Liver (tissue), 8 donors: ENCODE measurements at regions not wholly inside any gene's neighbourhood (a gene's known extent, or its start where the extent isn't known, plus 50 kb on each side); places are given as distances from the start of the nearest gene placed in this dataset.

Experiments used
- DNase-seq: peaks from one replicate; pipeline ENCODE4 v3.0.0-alpha.2; 2017; ENCODE audit warnings: low spot score
- H3K27ac ChIP-seq, 2 donors: one replicate each; pipeline ENCODE4 v1.7.0; 2013; ENCODE audit warnings: inconsistent platforms in 2 of 2, low read length in 2 of 2, control low read depth in 1 of 2, low read depth in 1 of 2, mild to moderate bottlenecking in 1 of 2
- H3K27me3 ChIP-seq, 4 donors: one replicate each; pipeline versions ENCODE4 v1.6.1 to v1.7.0; 2013; ENCODE audit warnings: low read length in 3 of 4, inconsistent platforms in 1 of 4, mild to moderate bottlenecking in 1 of 4, moderate library complexity in 1 of 4; ENCODE audit not compliant: control insufficient read depth in 4 of 4, insufficient read depth in 4 of 4
- H3K36me3 ChIP-seq, 4 donors: one replicate each; pipeline versions ENCODE4 v1.6.1 to v1.7.0; 2013; ENCODE audit warnings: low read length in 3 of 4, mild to moderate bottlenecking in 3 of 4, low read depth in 1 of 4, moderate library complexity in 1 of 4; ENCODE audit not compliant: control insufficient read depth in 4 of 4, insufficient read depth in 3 of 4
- H3K4me1 ChIP-seq, 4 donors: one replicate each; pipeline versions ENCODE4 v1.6.1 to v1.7.0; 2013; ENCODE audit warnings: low read length in 3 of 4, mild to moderate bottlenecking in 3 of 4, moderate library complexity in 1 of 4; ENCODE audit not compliant: control insufficient read depth in 4 of 4, insufficient read depth in 4 of 4
- H3K4me3 ChIP-seq, 3 donors: one replicate each; pipeline versions ENCODE4 v1.6.1 to v1.7.0; 2013; ENCODE audit warnings: low read length in 3 of 3, control low read depth in 1 of 3, low read depth in 1 of 3, mild to moderate bottlenecking in 1 of 3
- H3K9ac ChIP-seq, 2 donors: one replicate each; pipeline ENCODE4 v1.7.0; 2013; ENCODE audit warnings: low read length in 2 of 2, mild to moderate bottlenecking in 2 of 2, moderate library complexity in 2 of 2, control low read depth in 1 of 2, low read depth in 1 of 2
- H3K9me3 ChIP-seq, 4 donors: one replicate each; pipeline versions ENCODE4 v1.6.1 to v1.7.0; 2013; ENCODE audit warnings: low read length in 3 of 4; ENCODE audit not compliant: control insufficient read depth in 4 of 4
- FOXA1 ChIP-seq: IDR thresholded peaks from 2 replicates; pipeline ENCODE4 v1.6.1; 2016; ENCODE audit warnings: antibody characterized with exemption
- FOXA2 ChIP-seq: IDR thresholded peaks from 2 replicates; pipeline ENCODE4 v1.6.1; 2016; ENCODE audit warnings: antibody characterized with exemption
- GABPA ChIP-seq, 2 donors: IDR thresholded peaks in 1 of 2; conservative IDR thresholded peaks in 1 of 2; 2 replicates each; pipeline ENCODE4 v1.6.1; 2016; ENCODE audit warnings: antibody characterized with exemption in 2 of 2, mild to moderate bottlenecking in 1 of 2, moderate library complexity in 1 of 2
- HNF4A ChIP-seq, 2 donors: conservative IDR thresholded peaks; 2 replicates each; pipeline ENCODE4 v1.6.1; 2016; ENCODE audit warnings: antibody characterized with exemption in 2 of 2, mild to moderate bottlenecking in 2 of 2
- HNF4G ChIP-seq: IDR thresholded peaks from 2 replicates; pipeline ENCODE4 v1.6.1; 2016; ENCODE audit warnings: antibody characterized with exemption
- JUND ChIP-seq, 2 donors: IDR thresholded peaks; 2 replicates each; pipeline ENCODE4 v1.6.1; 2016; ENCODE audit warnings: antibody characterized with exemption in 2 of 2
- NR2F2 ChIP-seq: IDR thresholded peaks from 2 replicates; pipeline ENCODE4 v1.6.1; 2016; ENCODE audit warnings: antibody characterized with exemption
- RAD21 ChIP-seq, 2 donors: IDR thresholded peaks; 2 replicates each; pipeline ENCODE4 v1.6.1; 2016; ENCODE audit warnings: antibody characterized with exemption in 2 of 2, mild to moderate bottlenecking in 2 of 2
- RXRA ChIP-seq, 2 donors: IDR thresholded peaks; 2 replicates each; pipeline ENCODE4 v1.6.1; 2017 to 2018; ENCODE audit warnings: antibody characterized with exemption in 2 of 2, mild to moderate bottlenecking in 1 of 2
- SP1 ChIP-seq: IDR thresholded peaks from 2 replicates; pipeline ENCODE4 v1.6.1; 2018; ENCODE audit warnings: antibody characterized with exemption, mild to moderate bottlenecking
- TAF1 ChIP-seq: conservative IDR thresholded peaks from 2 replicates; pipeline ENCODE4 v1.6.1; 2016; ENCODE audit warnings: antibody characterized with exemption, mild to moderate bottlenecking
- YY1 ChIP-seq: IDR thresholded peaks from 2 replicates; pipeline ENCODE4 v1.6.1; 2016; ENCODE audit warnings: antibody characterized with exemption, mild to moderate bottlenecking
- WGBS: extraction: QIAGEN DNeasy Blood & Tissue Kit; methylation state at CpG from one replicate; pipeline ENCODE4 v1.1.7; 2013; 5-methylcytosine and 5-hydroxymethylcytosine counted together
- TF ChIP-seq, protein P1 (sequence below): IDR thresholded peaks from 2 replicates; pipeline ENCODE4 v1.6.1; 2016; ENCODE audit warnings: antibody characterized with exemption
- TF ChIP-seq, protein P2 (sequence below): fragments of 150-350 bp; IDR thresholded peaks from 2 replicates; pipeline ENCODE4 v1.5.1; 2017; ENCODE audit warnings: improper control_type of control experiment, low read depth, low read length; ENCODE audit not compliant: missing input control
- TF ChIP-seq, protein P3 (sequence below): IDR thresholded peaks from 2 replicates; pipeline ENCODE4 v1.6.1; 2016; ENCODE audit warnings: antibody characterized with exemption
- TF ChIP-seq, protein P4 (sequence below): IDR thresholded peaks from 2 replicates; pipeline ENCODE4 v1.6.1; 2016; ENCODE audit warnings: antibody characterized with exemption
- TF ChIP-seq, protein P5 (sequence below): IDR thresholded peaks from 2 replicates; pipeline ENCODE4 v1.6.1; 2016; ENCODE audit warnings: antibody characterized with exemption, mild to moderate bottlenecking
- donor health status: healthy.
- donor health status: healthy.
- donor health status: healthy.
- donor health status: healthy.
- donor health status: healthy.

DNA sequence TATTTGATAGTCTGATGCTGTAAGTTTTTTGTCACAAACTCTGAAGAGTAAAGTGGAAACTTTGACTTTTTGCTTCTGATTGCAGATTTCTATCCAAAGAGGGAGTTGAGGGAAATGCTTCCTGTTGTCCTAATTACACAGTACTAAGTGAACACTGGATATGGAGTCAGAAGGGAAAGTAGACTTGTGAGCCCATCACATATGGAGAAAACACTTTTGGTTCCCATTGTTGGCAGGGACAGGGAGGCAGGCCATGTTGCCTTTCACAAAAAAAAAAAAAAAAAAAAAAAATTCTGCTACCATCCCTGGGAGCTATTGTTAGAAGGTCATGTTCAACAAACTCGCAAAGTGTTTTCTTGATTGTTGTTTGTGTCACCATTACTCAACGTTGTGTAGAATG lies 144.3 kb downstream of the RPIA start:
- H3K9ac ChIP-seq, result no peak overlapping the region
- no peak for TF ChIP-seq HNF4A (conservative IDR thresholded peaks at IDR 0.05)
- TF ChIP-seq, protein P1, sequence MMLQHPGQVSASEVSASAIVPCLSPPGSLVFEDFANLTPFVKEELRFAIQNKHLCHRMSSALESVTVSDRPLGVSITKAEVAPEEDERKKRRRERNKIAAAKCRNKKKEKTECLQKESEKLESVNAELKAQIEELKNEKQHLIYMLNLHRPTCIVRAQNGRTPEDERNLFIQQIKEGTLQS, result no peak
- TF ChIP-seq NR2F2, result no peak
- TF ChIP-seq, protein P2, sequence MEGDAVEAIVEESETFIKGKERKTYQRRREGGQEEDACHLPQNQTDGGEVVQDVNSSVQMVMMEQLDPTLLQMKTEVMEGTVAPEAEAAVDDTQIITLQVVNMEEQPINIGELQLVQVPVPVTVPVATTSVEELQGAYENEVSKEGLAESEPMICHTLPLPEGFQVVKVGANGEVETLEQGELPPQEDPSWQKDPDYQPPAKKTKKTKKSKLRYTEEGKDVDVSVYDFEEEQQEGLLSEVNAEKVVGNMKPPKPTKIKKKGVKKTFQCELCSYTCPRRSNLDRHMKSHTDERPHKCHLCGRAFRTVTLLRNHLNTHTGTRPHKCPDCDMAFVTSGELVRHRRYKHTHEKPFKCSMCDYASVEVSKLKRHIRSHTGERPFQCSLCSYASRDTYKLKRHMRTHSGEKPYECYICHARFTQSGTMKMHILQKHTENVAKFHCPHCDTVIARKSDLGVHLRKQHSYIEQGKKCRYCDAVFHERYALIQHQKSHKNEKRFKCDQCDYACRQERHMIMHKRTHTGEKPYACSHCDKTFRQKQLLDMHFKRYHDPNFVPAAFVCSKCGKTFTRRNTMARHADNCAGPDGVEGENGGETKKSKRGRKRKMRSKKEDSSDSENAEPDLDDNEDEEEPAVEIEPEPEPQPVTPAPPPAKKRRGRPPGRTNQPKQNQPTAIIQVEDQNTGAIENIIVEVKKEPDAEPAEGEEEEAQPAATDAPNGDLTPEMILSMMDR, result no peak
- TF ChIP-seq FOXA1, result no peak
- no peak for TF ChIP-seq SP1
- no peak for TF ChIP-seq JUND (IDR thresholded peaks at IDR 0.05)
- no peak for TF ChIP-seq RAD21 (IDR thresholded peaks at IDR 0.05)
- TF ChIP-seq GABPA (IDR thresholded peaks at IDR 0.05 in 1 of 2, conservative IDR thresholded peaks at IDR 0.05 in 1 of 2), result no peak
- no peak for TF ChIP-seq FOXA2
- TF ChIP-seq TAF1, result no peak
- no peak for TF ChIP-seq HNF4G
- TF ChIP-seq RXRA (IDR thresholded peaks at IDR 0.05), result no peak
- TF ChIP-seq, protein P3, sequence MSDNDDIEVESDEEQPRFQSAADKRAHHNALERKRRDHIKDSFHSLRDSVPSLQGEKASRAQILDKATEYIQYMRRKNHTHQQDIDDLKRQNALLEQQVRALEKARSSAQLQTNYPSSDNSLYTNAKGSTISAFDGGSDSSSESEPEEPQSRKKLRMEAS, result no peak
- TF ChIP-seq, protein P4, sequence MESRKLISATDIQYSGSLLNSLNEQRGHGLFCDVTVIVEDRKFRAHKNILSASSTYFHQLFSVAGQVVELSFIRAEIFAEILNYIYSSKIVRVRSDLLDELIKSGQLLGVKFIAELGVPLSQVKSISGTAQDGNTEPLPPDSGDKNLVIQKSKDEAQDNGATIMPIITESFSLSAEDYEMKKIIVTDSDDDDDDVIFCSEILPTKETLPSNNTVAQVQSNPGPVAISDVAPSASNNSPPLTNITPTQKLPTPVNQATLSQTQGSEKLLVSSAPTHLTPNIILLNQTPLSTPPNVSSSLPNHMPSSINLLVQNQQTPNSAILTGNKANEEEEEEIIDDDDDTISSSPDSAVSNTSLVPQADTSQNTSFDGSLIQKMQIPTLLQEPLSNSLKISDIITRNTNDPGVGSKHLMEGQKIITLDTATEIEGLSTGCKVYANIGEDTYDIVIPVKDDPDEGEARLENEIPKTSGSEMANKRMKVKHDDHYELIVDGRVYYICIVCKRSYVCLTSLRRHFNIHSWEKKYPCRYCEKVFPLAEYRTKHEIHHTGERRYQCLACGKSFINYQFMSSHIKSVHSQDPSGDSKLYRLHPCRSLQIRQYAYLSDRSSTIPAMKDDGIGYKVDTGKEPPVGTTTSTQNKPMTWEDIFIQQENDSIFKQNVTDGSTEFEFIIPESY, result no peak
- TF ChIP-seq, protein P5, sequence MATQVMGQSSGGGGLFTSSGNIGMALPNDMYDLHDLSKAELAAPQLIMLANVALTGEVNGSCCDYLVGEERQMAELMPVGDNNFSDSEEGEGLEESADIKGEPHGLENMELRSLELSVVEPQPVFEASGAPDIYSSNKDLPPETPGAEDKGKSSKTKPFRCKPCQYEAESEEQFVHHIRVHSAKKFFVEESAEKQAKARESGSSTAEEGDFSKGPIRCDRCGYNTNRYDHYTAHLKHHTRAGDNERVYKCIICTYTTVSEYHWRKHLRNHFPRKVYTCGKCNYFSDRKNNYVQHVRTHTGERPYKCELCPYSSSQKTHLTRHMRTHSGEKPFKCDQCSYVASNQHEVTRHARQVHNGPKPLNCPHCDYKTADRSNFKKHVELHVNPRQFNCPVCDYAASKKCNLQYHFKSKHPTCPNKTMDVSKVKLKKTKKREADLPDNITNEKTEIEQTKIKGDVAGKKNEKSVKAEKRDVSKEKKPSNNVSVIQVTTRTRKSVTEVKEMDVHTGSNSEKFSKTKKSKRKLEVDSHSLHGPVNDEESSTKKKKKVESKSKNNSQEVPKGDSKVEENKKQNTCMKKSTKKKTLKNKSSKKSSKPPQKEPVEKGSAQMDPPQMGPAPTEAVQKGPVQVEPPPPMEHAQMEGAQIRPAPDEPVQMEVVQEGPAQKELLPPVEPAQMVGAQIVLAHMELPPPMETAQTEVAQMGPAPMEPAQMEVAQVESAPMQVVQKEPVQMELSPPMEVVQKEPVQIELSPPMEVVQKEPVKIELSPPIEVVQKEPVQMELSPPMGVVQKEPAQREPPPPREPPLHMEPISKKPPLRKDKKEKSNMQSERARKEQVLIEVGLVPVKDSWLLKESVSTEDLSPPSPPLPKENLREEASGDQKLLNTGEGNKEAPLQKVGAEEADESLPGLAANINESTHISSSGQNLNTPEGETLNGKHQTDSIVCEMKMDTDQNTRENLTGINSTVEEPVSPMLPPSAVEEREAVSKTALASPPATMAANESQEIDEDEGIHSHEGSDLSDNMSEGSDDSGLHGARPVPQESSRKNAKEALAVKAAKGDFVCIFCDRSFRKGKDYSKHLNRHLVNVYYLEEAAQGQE, result no peak
- no peak for TF ChIP-seq YY1
- no peaks in the 10 kb centered on the region for H3K27me3 ChIP-seq
- no peak overlapping the region for H3K27ac ChIP-seq
- H3K36me3 ChIP-seq, result no peaks in the 10 kb centered on the region
- H3K4me3 ChIP-seq, result no peak overlapping the region
- DNase-seq, result no peak
- no peaks in the 10 kb centered on the region for H3K9me3 ChIP-seq
- H3K4me1 ChIP-seq, result no peaks in the 10 kb centered on the region
- 75% methylated on average over 2 of the region's 2 CpGs for WGBS

DNA sequence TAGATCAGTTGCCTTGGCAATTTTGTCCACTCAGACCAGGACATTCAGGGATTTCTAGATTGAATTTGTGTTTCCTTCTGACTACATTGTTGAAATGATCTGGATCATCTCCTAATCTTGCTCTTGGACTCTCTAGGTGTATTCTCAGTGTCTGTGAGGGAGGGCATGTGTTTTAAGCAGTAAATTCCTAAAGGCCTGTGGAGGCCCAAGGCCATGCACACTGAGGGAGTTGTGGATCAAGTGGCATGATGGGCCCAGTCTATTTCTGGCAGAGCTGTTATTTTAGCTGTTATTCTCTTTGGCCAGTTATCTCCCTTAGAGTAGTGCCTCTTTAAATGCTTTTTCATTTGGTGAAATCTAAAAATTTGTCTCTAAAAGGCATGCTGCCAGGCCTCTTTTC lies 144.9 kb downstream of the RPIA start:
- DNase-seq, result no peak
- no peak overlapping the region for H3K9ac ChIP-seq
- H3K9me3 ChIP-seq, result no peaks in the 10 kb centered on the region
- H3K4me3 ChIP-seq, result no peak overlapping the region
- TF ChIP-seq GABPA (IDR thresholded peaks at IDR 0.05 in 1 of 2, conservative IDR thresholded peaks at IDR 0.05 in 1 of 2), result no peak
- no peak for TF ChIP-seq NR2F2
- no peak for TF ChIP-seq RAD21 (IDR thresholded peaks at IDR 0.05)
- TF ChIP-seq JUND (IDR thresholded peaks at IDR 0.05), result no peak
- TF ChIP-seq SP1, result no peak
- no peak for TF ChIP-seq HNF4A (conservative IDR thresholded peaks at IDR 0.05)
- no peaks in the 10 kb centered on the region for H3K36me3 ChIP-seq
- no peaks in the 10 kb centered on the region for H3K4me1 ChIP-seq
- H3K27me3 ChIP-seq, result no peaks in the 10 kb centered on the region
- no peak overlapping the region for H3K27ac ChIP-seq
